Panc1 (cell line): ENCODE measurements at regions not wholly inside any gene's neighbourhood (a gene's known extent, or its start where the extent isn't known, plus 50 kb on each side); places are given as distances from the start of the nearest gene placed in this dataset.

Experiments used
- ATAC-seq: fragments of 200-7000 bp; cut with Tn5 transposase; 2 replicates; pipeline ENCODE4 v1.9.1; 2020; ENCODE audit warnings: mild to moderate bottlenecking, moderate library complexity
- BruUV-seq: library from RNA; stranded (reverse); fragments of 400-500 nt; replicated peaks from 2 replicates; lab custom pipeline; 2021; lab: Mats Ljungman, UMichigan
- CTCF ChIA-PET: fragments of 300-600 bp; sonication (Branson Sonifier 250); formaldehyde crosslinking; loops from one replicate; lab custom pipeline; 2022; ENCODE audit warnings: antibody characterized with exemption; lab: Charles Lee
- POLR2A ChIA-PET: fragments of 300-600 bp; sonication (Branson Sonifier 250); formaldehyde crosslinking; loops from one replicate; lab custom pipeline; 2022; ENCODE audit warnings: antibody characterized with exemption; lab: Charles Lee
- DNase-seq: peaks from one replicate; pipeline ENCODE4 v3.0.0-alpha.2; 2010; ENCODE audit warnings: low read depth, low spot score
- H3K27ac ChIP-seq: 2 replicates; pipeline ENCODE4 v1.5.1; 2011; ENCODE audit warnings: mild to moderate bottlenecking, low read length, inconsistent platforms
- H3K27me3 ChIP-seq: fragments of 200-500 bp; sonication (Bioruptor generic); 2 replicates; pipeline ENCODE4 v1.6.0; 2014; ENCODE audit warnings: low read length, inconsistent platforms; ENCODE audit not compliant: control insufficient read depth, insufficient read depth
- H3K36me3 ChIP-seq: fragments of 200-500 bp; sonication (Bioruptor generic); 2 replicates; pipeline ENCODE4 v1.5.1; 2014; ENCODE audit warnings: inconsistent platforms, mild to moderate bottlenecking, low read length, moderate library complexity; ENCODE audit not compliant: control insufficient read depth, insufficient read depth
- H3K4me1 ChIP-seq: 2 replicates; pipeline ENCODE4 v1.5.1; 2011; ENCODE audit warnings: inconsistent platforms, mild to moderate bottlenecking, low read length, moderate library complexity; ENCODE audit not compliant: control insufficient read depth, insufficient read depth
- H3K4me3 ChIP-seq, 2 experiments: 2 replicates each; pipeline ENCODE4 v1.5.1; 2011 to 2012; ENCODE audit warnings: low read depth in 2 of 2, low read length in 2 of 2, mild to moderate bottlenecking in 2 of 2, inconsistent platforms in 1 of 2, moderate library complexity in 1 of 2
- H3K9me3 ChIP-seq: fragments of 200-500 bp; sonication (Bioruptor generic); 2 replicates; pipeline ENCODE4 v1.5.1; 2014; ENCODE audit warnings: low read depth, mild to moderate bottlenecking, inconsistent platforms, low read length, moderate library complexity; ENCODE audit not compliant: control insufficient read depth, insufficient read depth
- CTCF ChIP-seq: fragments of 450-650 bp; IDR thresholded peaks from 2 replicates; pipeline ENCODE4 v1.5.1; 2017; ENCODE audit warnings: mild to moderate bottlenecking
- POLR2AphosphoS5 ChIP-seq: IDR thresholded peaks from 2 replicates; pipeline ENCODE4 v1.6.1; 2012; ENCODE audit warnings: mild to moderate bottlenecking, low read depth, low read length, moderate library complexity
- REST ChIP-seq, 2 experiments: IDR thresholded peaks; 2 replicates each; pipeline ENCODE4 v1.6.1; 2011 to 2012; ENCODE audit warnings: low read depth in 2 of 2, control low read depth in 1 of 2, low read length in 1 of 2, mild to moderate bottlenecking in 1 of 2, moderate library complexity in 1 of 2; ENCODE audit not compliant: insufficient read depth in 1 of 2
- SIN3A ChIP-seq: IDR thresholded peaks from 2 replicates; pipeline ENCODE4 v1.6.1; 2012; ENCODE audit warnings: low read depth, mild to moderate bottlenecking, low read length, moderate library complexity, borderline replicate concordance; ENCODE audit not compliant: insufficient read depth
- TCF7L2 ChIP-seq: IDR thresholded peaks from 2 replicates; pipeline ENCODE4 v1.6.1; 2011; ENCODE audit warnings: mild to moderate bottlenecking, low read depth, low read length, inconsistent platforms
- in situ Hi-C: cut with HindIII; loops from 2 replicates; pipeline ENCODE4 v1.10.0; 2016; ENCODE audit warnings: low sequenced_read_pairs, low pct_unique_long_range_greater_than_20kb
- intact Hi-C: fragments of 100-400 bp; cut with micrococcal nuclease; formaldehyde crosslinking; loops from one replicate; pipeline ENCODE4 v1.10.0; 2022; ENCODE audit not compliant: unreplicated experiment

- ATAC-seq = no peak
- Histone ChIP-seq H3K9me3 (no peaks in the 10 kb centered on the region), H3K4me1 (no peaks in the 10 kb centered on the region), H3K27ac (no peak overlapping the region), H3K27me3 (no peaks in the 10 kb centered on the region), H3K36me3 (no peaks in the 10 kb centered on the region), H3K4me3 (no peak overlapping the region)
- no TSS peak for BruUV-seq
- in situ Hi-C loops = no loop called here
- POLR2A ChIA-PET = no interaction called here
- intact Hi-C loops = no loop called here
- no peak for DNase-seq
- TF ChIP-seq TCF7L2 (no peak), REST (IDR thresholded peaks at IDR 0.05; ENCODE audit: insufficient read depth in 1 of 2, low read depth in 2 of 2, low read length in 1 of 2) (no peak), SIN3A (no peak), CTCF (no peak), POLR2AphosphoS5 (no peak)
- CTCF ChIA-PET = no interaction called here
Observed at GRCh38 chr18:59764281-59764680, 67.1 kb upstream of the CCBE1 start.

- in situ Hi-C loops = no loop called here
Observed at GRCh38 chr18:59763541-59764136, 66.4 kb upstream of the CCBE1 start.

More at GRCh38 chr18:59763541-59764136, 66.4 kb upstream of the CCBE1 start:
- DNase-seq (no peak), ATAC-seq (no peak)
- Histone ChIP-seq H3K27ac (no peak overlapping the region), H3K9me3 (no peaks in the 10 kb centered on the region), H3K36me3 (no peaks in the 10 kb centered on the region), H3K27me3 (no peaks in the 10 kb centered on the region), H3K4me1 (no peaks in the 10 kb centered on the region), H3K4me3 (no peak overlapping the region)
- intact Hi-C loops = no loop called here
- no TSS peak for BruUV-seq
- ChIA-PET CTCF (no interaction called here), POLR2A (no interaction called here)
- TF ChIP-seq REST (IDR thresholded peaks at IDR 0.05; ENCODE audit: insufficient read depth in 1 of 2, low read depth in 2 of 2, low read length in 1 of 2) = no peak
- TF ChIP-seq CTCF = no peak
- TF ChIP-seq SIN3A = no peak
- TF ChIP-seq POLR2AphosphoS5 = no peak
